Mesenchymal stem cell (in vitro differentiated cells and primary cell): ENCODE measurements at regions not wholly inside any gene's neighbourhood (a gene's known extent, or its start where the extent isn't known, plus 50 kb on each side); places are given as distances from the start of the nearest gene placed in this dataset.

Experiments
- DNase-seq: peaks from one replicate; pipeline ENCODE4 v3.0.0-alpha.2; 2013
- H2AFZ ChIP-seq: one replicate; pipeline ENCODE4 v1.6.1; 2013; ENCODE audit warnings: low read depth, mild to moderate bottlenecking, control low read depth, inconsistent platforms, low read length, moderate library complexity
- H2AK5ac ChIP-seq: 2 replicates; pipeline ENCODE4 v1.6.1; 2013; ENCODE audit warnings: low read length, moderate library complexity, mild to moderate bottlenecking, inconsistent platforms; ENCODE audit not compliant: severe bottlenecking
- H2BK120ac ChIP-seq: one replicate; pipeline ENCODE4 v1.6.1; 2013; ENCODE audit warnings: low read depth, mild to moderate bottlenecking, inconsistent platforms, low read length, moderate library complexity
- H2BK12ac ChIP-seq, 2 experiments: one replicate each; pipeline ENCODE4 v1.6.1; 2013; ENCODE audit warnings: inconsistent platforms in 2 of 2, low read length in 2 of 2, mild to moderate bottlenecking in 2 of 2, moderate library complexity in 2 of 2, control low read depth in 1 of 2
- H2BK15ac ChIP-seq: one replicate; pipeline ENCODE4 v1.6.1; 2013; ENCODE audit warnings: mild to moderate bottlenecking, low read depth, inconsistent platforms; ENCODE audit not compliant: poor library complexity, severe bottlenecking
- H2BK5ac ChIP-seq: 2 replicates; pipeline ENCODE4 v1.6.1; 2013; ENCODE audit warnings: low read depth, mild to moderate bottlenecking, low read length, control low read depth, inconsistent platforms; ENCODE audit not compliant: poor library complexity, severe bottlenecking
- H3K14ac ChIP-seq, 2 experiments: one replicate each; pipeline ENCODE4 v1.6.1; 2013; ENCODE audit warnings: inconsistent platforms in 2 of 2, low read length in 2 of 2, control low read depth in 1 of 2, mild to moderate bottlenecking in 1 of 2, moderate library complexity in 1 of 2
- H3K18ac ChIP-seq, 2 experiments: one replicate each; pipeline ENCODE4 v1.6.1; 2013; ENCODE audit warnings: inconsistent platforms in 2 of 2, low read length in 2 of 2, control low read depth in 1 of 2, low read depth in 1 of 2, mild to moderate bottlenecking in 1 of 2
- H3K23ac ChIP-seq, 2 experiments: one replicate each; pipeline ENCODE4 v1.6.1; 2013; ENCODE audit warnings: inconsistent platforms in 2 of 2, low read length in 2 of 2, mild to moderate bottlenecking in 2 of 2, moderate library complexity in 2 of 2, control low read depth in 1 of 2
- H3K27ac ChIP-seq: 2 replicates; pipeline ENCODE4 v1.5.1; 2013; ENCODE audit warnings: mild to moderate bottlenecking, moderate library complexity, low read length, control low read depth, inconsistent platforms; ENCODE audit not compliant: poor library complexity, severe bottlenecking
- H3K27me3 ChIP-seq, 2 experiments: 2 replicates each; pipeline versions ENCODE4 v1.6.1 to v1.7.0; 2013; ENCODE audit warnings: low read length in 2 of 2, mild to moderate bottlenecking in 2 of 2, moderate library complexity in 2 of 2, control low read depth in 1 of 2, inconsistent platforms in 1 of 2; ENCODE audit not compliant: control insufficient read depth in 1 of 2, insufficient read depth in 1 of 2
- H3K36me3 ChIP-seq, 2 experiments: 2 replicates each; pipeline versions ENCODE4 v1.6.1 to v1.7.0; 2013; ENCODE audit warnings: low read length in 2 of 2, control low read depth in 1 of 2, inconsistent platforms in 1 of 2, low read depth in 1 of 2, mild to moderate bottlenecking in 1 of 2; ENCODE audit not compliant: insufficient read depth in 2 of 2, control insufficient read depth in 1 of 2
- H3K4ac ChIP-seq, 2 experiments: one replicate each; pipeline ENCODE4 v1.6.1; 2013; ENCODE audit warnings: inconsistent platforms in 2 of 2, low read length in 2 of 2, mild to moderate bottlenecking in 2 of 2, moderate library complexity in 2 of 2, control low read depth in 1 of 2, low read depth in 1 of 2
- H3K4me1 ChIP-seq: 2 replicates; pipeline ENCODE4 v1.6.1; 2013; ENCODE audit warnings: low read depth, low read length, control low read depth; ENCODE audit not compliant: control insufficient read depth, insufficient read depth
- H3K4me2 ChIP-seq: 2 replicates; pipeline ENCODE4 v1.6.1; 2013; ENCODE audit warnings: low read length, mild to moderate bottlenecking, inconsistent platforms; ENCODE audit not compliant: poor library complexity, severe bottlenecking
- H3K4me3 ChIP-seq, 2 experiments: 2 replicates each; pipeline versions ENCODE4 v1.5.1 to v1.7.0; 2013; ENCODE audit warnings: low read length in 2 of 2, mild to moderate bottlenecking in 2 of 2, control low read depth in 1 of 2, low read depth in 1 of 2; ENCODE audit not compliant: insufficient read depth in 1 of 2
- H3K79me1 ChIP-seq: replicated peaks from 2 replicates; pipeline ENCODE4 v1.6.1; 2013; ENCODE audit warnings: mild to moderate bottlenecking, control low read depth, low read length, inconsistent platforms; ENCODE audit not compliant: poor library complexity, severe bottlenecking
- H3K9ac ChIP-seq: 2 replicates; pipeline ENCODE4 v1.7.0; 2013; ENCODE audit warnings: mild to moderate bottlenecking, low read length, moderate library complexity
- H3K9me3 ChIP-seq: 2 replicates; pipeline ENCODE4 v1.7.0; 2013; ENCODE audit warnings: mild to moderate bottlenecking, low read length; ENCODE audit not compliant: control insufficient read depth
- H4K8ac ChIP-seq: one replicate; pipeline ENCODE4 v1.6.1; 2013; ENCODE audit warnings: inconsistent platforms, mild to moderate bottlenecking, low read length, moderate library complexity
- H4K91ac ChIP-seq: one replicate; pipeline ENCODE4 v1.6.1; 2013; ENCODE audit warnings: mild to moderate bottlenecking, low read length, inconsistent platforms
- WGBS: methylation state at CpG from one replicate; pipeline ENCODE4 v1.1.7; 2013; ENCODE audit warnings: mixed read lengths; 5-methylcytosine and 5-hydroxymethylcytosine counted together

GRCh38 chr2:15832849-15833680 is 107.3 kb upstream of the MYCN start:
- Histone ChIP-seq H2AK5ac (no peak overlapping the region), H3K9me3 (no peaks in the 10 kb centered on the region), H3K36me3 (no peaks in the 10 kb centered on the region), H3K27ac (no peak overlapping the region), H3K14ac (no peak overlapping the region), H2BK15ac (no peak overlapping the region), H3K79me1 (no peaks in the 10 kb centered on the region), H4K91ac (no peak overlapping the region), H3K23ac (no peak overlapping the region), H2BK12ac (no peak overlapping the region), H3K4me1 (no peaks in the 10 kb centered on the region), H3K9ac (no peak overlapping the region), H3K27me3 (peaks cover 0 to 13% of the 10 kb centered on the region in 2 experiments), H4K8ac (no peak overlapping the region), H3K18ac (no peak overlapping the region), H3K4ac (no peak overlapping the region), H3K4me2 (no peak overlapping the region), H2BK120ac (no peak overlapping the region), H3K4me3 (no peak overlapping the region), H2AFZ (no peak overlapping the region), H2BK5ac (no peak overlapping the region)
- no peak for DNase-seq
- 83% methylated on average over 8 of the region's 9 CpGs for WGBS

GRCh38 chr2:15833731-15834130 is 106.6 kb upstream of the MYCN start:
- no peak overlapping the region for H2BK15ac ChIP-seq
- H2AK5ac ChIP-seq = no peak overlapping the region
- no peak overlapping the region for H3K18ac ChIP-seq
- no peak overlapping the region for H2BK12ac ChIP-seq
- 81% methylated on average over 3 of the region's 3 CpGs for WGBS
- H2BK5ac ChIP-seq = no peak overlapping the region
- H3K9me3 ChIP-seq = no peaks in the 10 kb centered on the region
- H3K36me3 ChIP-seq = no peaks in the 10 kb centered on the region
- no peak overlapping the region for H2AFZ ChIP-seq
- H3K27me3 ChIP-seq = peaks cover 0 to 13% of the 10 kb centered on the region in 2 experiments
- no peak overlapping the region for H3K23ac ChIP-seq
- no peak overlapping the region for H3K9ac ChIP-seq
- no peak overlapping the region for H3K14ac ChIP-seq
- H3K79me1 ChIP-seq = no peaks in the 10 kb centered on the region
- DNase-seq = no peak
- no peaks in the 10 kb centered on the region for H3K4me1 ChIP-seq
- no peak overlapping the region for H3K4ac ChIP-seq
- H4K91ac ChIP-seq = no peak overlapping the region
- no peak overlapping the region for H3K27ac ChIP-seq
- H3K4me3 ChIP-seq = no peak overlapping the region
- no peak overlapping the region for H2BK120ac ChIP-seq
- H3K4me2 ChIP-seq = no peak overlapping the region
- no peak overlapping the region for H4K8ac ChIP-seq

- peaks cover 0 to 13% of the 10 kb centered on the region in 2 experiments for H3K27me3 ChIP-seq
- H3K9ac ChIP-seq = no peak overlapping the region
- H3K23ac ChIP-seq = no peak overlapping the region
- no peak overlapping the region for H3K27ac ChIP-seq
- no peak for DNase-seq
- H2AFZ ChIP-seq = no peak overlapping the region
- H3K79me1 ChIP-seq = no peaks in the 10 kb centered on the region
- no peaks in the 10 kb centered on the region for H3K36me3 ChIP-seq
- no peak overlapping the region for H2BK12ac ChIP-seq
- H3K18ac ChIP-seq = no peak overlapping the region
- no peak overlapping the region for H2AK5ac ChIP-seq
- no peaks in the 10 kb centered on the region for H3K9me3 ChIP-seq
- no peak overlapping the region for H2BK15ac ChIP-seq
- H2BK5ac ChIP-seq = no peak overlapping the region
- no peaks in the 10 kb centered on the region for H3K4me1 ChIP-seq
- no peak overlapping the region for H2BK120ac ChIP-seq
- H3K4ac ChIP-seq = no peak overlapping the region
- H3K4me2 ChIP-seq = no peak overlapping the region
- 80% methylated on average over 4 of the region's 7 CpGs for WGBS
- H3K4me3 ChIP-seq = no peak overlapping the region
- no peak overlapping the region for H4K91ac ChIP-seq
- no peak overlapping the region for H3K14ac ChIP-seq
- no peak overlapping the region for H4K8ac ChIP-seq
Measured at GRCh38 chr2:15834381-15835031, 105.8 kb upstream of the MYCN start.

GRCh38 chr2:15835991-15836688 is 104.2 kb upstream of the MYCN start:
- H3K36me3 ChIP-seq = no peaks in the 10 kb centered on the region
- H2BK12ac ChIP-seq = no peak overlapping the region
- no peak overlapping the region for H3K18ac ChIP-seq
- H2BK15ac ChIP-seq = no peak overlapping the region
- no peaks in the 10 kb centered on the region for H3K79me1 ChIP-seq
- H4K8ac ChIP-seq = no peak overlapping the region
- WGBS = 81% methylated on average over 9 of the region's 9 CpGs
- H2AFZ ChIP-seq = no peak overlapping the region
- H3K9ac ChIP-seq = no peak overlapping the region
- H4K91ac ChIP-seq = no peak overlapping the region
- no peak overlapping the region for H2BK120ac ChIP-seq
- H3K23ac ChIP-seq = no peak overlapping the region
- H3K4me2 ChIP-seq = no peak overlapping the region
- H3K27me3 ChIP-seq = peaks cover 0 to 14% of the 10 kb centered on the region in 2 experiments
- no peak overlapping the region for H3K27ac ChIP-seq
- no peak overlapping the region for H2BK5ac ChIP-seq
- DNase-seq = no peak
- no peak overlapping the region for H3K4ac ChIP-seq
- no peak overlapping the region for H3K4me3 ChIP-seq
- H3K4me1 ChIP-seq = no peaks in the 10 kb centered on the region
- H3K9me3 ChIP-seq = no peaks in the 10 kb centered on the region
- H3K14ac ChIP-seq = no peak overlapping the region
- H2AK5ac ChIP-seq = no peak overlapping the region
